ENCODE measurements at regions not wholly inside any gene's neighbourhood (a gene's known extent, or its start where the extent isn't known, plus 50 kb on each side); places are given as distances from the start of the nearest gene placed in this dataset.

- DNase-seq (ENCODE audit: low read depth), result no peak
Observed at GRCh38 chr4:129899849-129900248, 803.9 kb downstream of the C4orf33 start.

GRCh38 chr4:129900430-129900953 is 804.5 kb downstream of the C4orf33 start:
- no peak for TF ChIP-seq MYC (IDR thresholded peaks at IDR 0.05; ENCODE audit: low read depth, low read length)
- H3K4me3 ChIP-seq (ENCODE audit: low read depth, low read length), result no peak overlapping the region
- DNase-seq (ENCODE audit: low read depth), result no peak

More at GRCh38 chr4:129899849-129900248, 803.9 kb downstream of the C4orf33 start:
- no peak for TF ChIP-seq POLR2A (IDR thresholded peaks at IDR 0.05; ENCODE audit: extremely low read depth, insufficient read length)
- no peak for TF ChIP-seq CTCF (IDR thresholded peaks at IDR 0.05; ENCODE audit: low read depth, low read length)
- no peak for TF ChIP-seq MYC (IDR thresholded peaks at IDR 0.05; ENCODE audit: low read depth, low read length)
- TF ChIP-seq MAX (IDR thresholded peaks at IDR 0.05; ENCODE audit: low read depth, low read length), result no peak
- H3K4me3 ChIP-seq (ENCODE audit: low read depth, low read length), result no peak overlapping the region

- H3K4me3 ChIP-seq (ENCODE audit: low read depth, low read length), result no peak overlapping the region
- TF ChIP-seq CTCF (IDR thresholded peaks at IDR 0.05; ENCODE audit: low read depth, low read length), result no peak
- no peak for TF ChIP-seq POLR2A (IDR thresholded peaks at IDR 0.05; ENCODE audit: extremely low read depth, insufficient read length)
- TF ChIP-seq MYC (IDR thresholded peaks at IDR 0.05; ENCODE audit: low read depth, low read length), result no peak
- no peak for DNase-seq (ENCODE audit: low read depth)
Observed at GRCh38 chr4:129901205-129901604, 805.3 kb downstream of the C4orf33 start.

- DNase-seq (ENCODE audit: low read depth), result no peak
- H3K4me3 ChIP-seq (ENCODE audit: low read depth, low read length), result no peak overlapping the region
- TF ChIP-seq POLR2A (IDR thresholded peaks at IDR 0.05; ENCODE audit: extremely low read depth, insufficient read length) (no peak), MAX (IDR thresholded peaks at IDR 0.05; ENCODE audit: low read depth, low read length) (no peak), CTCF (IDR thresholded peaks at IDR 0.05; ENCODE audit: low read depth, low read length) (no peak), MYC (IDR thresholded peaks at IDR 0.05; ENCODE audit: low read depth, low read length) (no peak)
Observed at GRCh38 chr4:129903861-129904260, 807.9 kb downstream of the C4orf33 start.

GRCh38 chr4:129905256-129905655 is 809.3 kb downstream of the C4orf33 start:
- TF ChIP-seq CTCF (IDR thresholded peaks at IDR 0.05; ENCODE audit: low read depth, low read length) (no peak), POLR2A (IDR thresholded peaks at IDR 0.05; ENCODE audit: extremely low read depth, insufficient read length) (no peak), MYC (IDR thresholded peaks at IDR 0.05; ENCODE audit: low read depth, low read length) (no peak), MAX (IDR thresholded peaks at IDR 0.05; ENCODE audit: low read depth, low read length) (no peak)
- no peak for DNase-seq (ENCODE audit: low read depth)
- H3K4me3 ChIP-seq (ENCODE audit: low read depth, low read length), result no peak overlapping the region

- DNase-seq (ENCODE audit: low read depth), result no peak
- no peak for TF ChIP-seq MAX (IDR thresholded peaks at IDR 0.05; ENCODE audit: low read depth, low read length)
- no peak for TF ChIP-seq POLR2A (IDR thresholded peaks at IDR 0.05; ENCODE audit: extremely low read depth, insufficient read length)
- no peak for TF ChIP-seq CTCF (IDR thresholded peaks at IDR 0.05; ENCODE audit: low read depth, low read length)
- TF ChIP-seq MYC (IDR thresholded peaks at IDR 0.05; ENCODE audit: low read depth, low read length), result no peak
- no peak overlapping the region for H3K4me3 ChIP-seq (ENCODE audit: low read depth, low read length)
Observed at GRCh38 chr4:129908117-129908516, 812.2 kb downstream of the C4orf33 start.
